ENCODE measurements at regions not wholly inside any gene's neighbourhood (a gene's known extent, or its start where the extent isn't known, plus 50 kb on each side); places are given as distances from the start of the nearest gene placed in this dataset.

- no peak for TF ChIP-seq EZH2 (IDR thresholded peaks at IDR 0.05; ENCODE audit: low read length, unreplicated experiment)
- TF ChIP-seq CTCF (conservative IDR thresholded peaks at IDR 0.05; ENCODE audit: low read depth, low read length): no peak
- TF ChIP-seq EZH2phosphoT487 (IDR thresholded peaks at IDR 0.05; ENCODE audit: borderline replicate concordance, low read length): no peak
These were observed 240.8 kb downstream of the TFAP2A start for GRCh38 chr6:10174056-10174455.

Measured in PC-3 (cell line).